HEK293T (cell line): ENCODE measurements at regions not wholly inside any gene's neighbourhood (a gene's known extent, or its start where the extent isn't known, plus 50 kb on each side); places are given as distances from the start of the nearest gene placed in this dataset.

ENCODE experiments used
- ARNT ChIP-seq: fragments of 450-650 bp; IDR thresholded peaks from 2 replicates; pipeline ENCODE4 v1.6.1; 2017; ENCODE audit warnings: mild to moderate bottlenecking
- BHLHE40 ChIP-seq: fragments of 450-650 bp; IDR thresholded peaks from 2 replicates; pipeline ENCODE4 v1.6.1; 2016; ENCODE audit warnings: mild to moderate bottlenecking, moderate library complexity, borderline replicate concordance
- CTBP1 ChIP-seq: fragments of 450-650 bp; IDR thresholded peaks from 2 replicates; pipeline ENCODE4 v1.6.1; 2016; ENCODE audit warnings: borderline replicate concordance
- ELF4 ChIP-seq: fragments of 450-650 bp; IDR thresholded peaks from 2 replicates; pipeline ENCODE4 v1.6.1; 2017; ENCODE audit warnings: antibody characterized with exemption
- FOXK2 ChIP-seq: fragments of 450-650 bp; IDR thresholded peaks from 2 replicates; pipeline ENCODE4 v1.6.1; 2016; ENCODE audit warnings: mild to moderate bottlenecking
- HDGF ChIP-seq: fragments of 450-650 bp; IDR thresholded peaks from 2 replicates; pipeline ENCODE4 v1.6.1; 2017; ENCODE audit warnings: antibody characterized with exemption, borderline replicate concordance
- L3MBTL2 ChIP-seq: fragments of 450-650 bp; conservative IDR thresholded peaks from 2 replicates; pipeline ENCODE4 v1.6.1; 2016; ENCODE audit warnings: mild to moderate bottlenecking
- LEF1 ChIP-seq: fragments of 450-650 bp; IDR thresholded peaks from 2 replicates; pipeline ENCODE4 v1.6.1; 2017; ENCODE audit warnings: mild to moderate bottlenecking, borderline replicate concordance
- PKNOX1 ChIP-seq: fragments of 450-650 bp; IDR thresholded peaks from 2 replicates; pipeline ENCODE4 v1.6.1; 2016
- SP1 ChIP-seq: fragments of 450-650 bp; IDR thresholded peaks from 2 replicates; pipeline ENCODE4 v1.6.1; 2017
- SUZ12 ChIP-seq: fragments of 450-650 bp; IDR thresholded peaks from 2 replicates; pipeline ENCODE4 v1.6.1; 2016; ENCODE audit warnings: mild to moderate bottlenecking
- TARDBP ChIP-seq: fragments of 450-650 bp; IDR thresholded peaks from 2 replicates; pipeline ENCODE4 v1.6.1; 2016

GRCh38 chr5:44675296-44675695, 133.5 kb upstream of the MRPS30 start:
- TF ChIP-seq ARNT (no peak), ELF4 (no peak), L3MBTL2 (no peak), FOXK2 (no peak), PKNOX1 (no peak), SP1 (no peak), LEF1 (no peak), BHLHE40 (no peak), HDGF (no peak), SUZ12 (no peak), CTBP1 (no peak), TARDBP (no peak)
